HG03039 (cell line): ENCODE measurements at regions not wholly inside any gene's neighbourhood (a gene's known extent, or its start where the extent isn't known, plus 50 kb on each side); places are given as distances from the start of the nearest gene placed in this dataset.
"Not testable (repeated sequence)": the region's sequence is repeated elsewhere in the genome, so short reads cannot be mapped to it uniquely, and the experiment has no call there.

Experiments
- ATAC-seq: cut with Tn5 transposase; IDR thresholded peaks from one replicate; pipeline ENCODE4 v1.9.1; 2021; ENCODE audit warnings: mild to moderate bottlenecking, moderate library complexity; ENCODE audit not compliant: unreplicated experiment

DNA sequence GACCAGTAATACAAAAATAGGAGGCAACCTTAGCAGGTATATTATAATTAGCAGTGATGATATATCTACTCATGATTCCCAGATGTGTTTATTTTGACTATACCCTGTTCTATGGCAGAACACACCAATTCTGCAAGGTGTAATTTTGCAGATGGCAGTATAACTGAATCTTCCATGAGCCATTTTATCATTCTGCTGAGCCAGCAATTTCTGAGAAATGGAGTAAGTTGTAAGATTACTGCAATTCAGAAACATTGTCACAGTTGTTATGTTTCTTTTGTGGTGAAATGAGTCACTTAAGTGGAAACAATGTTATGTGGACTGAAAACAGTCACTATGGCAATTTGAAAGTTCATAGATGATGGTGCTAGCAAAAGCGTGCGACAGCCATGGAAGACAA lies 63.7 kb upstream of the RIMS1 start:
- ATAC-seq = no peak

- ATAC-seq = not testable (repeated sequence)
These were observed 54.1 kb upstream of the RIMS1 start for GRCh38 chr6:71832110-71832764.
